ENCODE measurements at regions not wholly inside any gene's neighbourhood (a gene's known extent, or its start where the extent isn't known, plus 50 kb on each side); places are given as distances from the start of the nearest gene placed in this dataset.
"Not testable (repeated sequence)": the region's sequence is repeated elsewhere in the genome, so short reads cannot be mapped to it uniquely, and the experiment has no call there.

DNA sequence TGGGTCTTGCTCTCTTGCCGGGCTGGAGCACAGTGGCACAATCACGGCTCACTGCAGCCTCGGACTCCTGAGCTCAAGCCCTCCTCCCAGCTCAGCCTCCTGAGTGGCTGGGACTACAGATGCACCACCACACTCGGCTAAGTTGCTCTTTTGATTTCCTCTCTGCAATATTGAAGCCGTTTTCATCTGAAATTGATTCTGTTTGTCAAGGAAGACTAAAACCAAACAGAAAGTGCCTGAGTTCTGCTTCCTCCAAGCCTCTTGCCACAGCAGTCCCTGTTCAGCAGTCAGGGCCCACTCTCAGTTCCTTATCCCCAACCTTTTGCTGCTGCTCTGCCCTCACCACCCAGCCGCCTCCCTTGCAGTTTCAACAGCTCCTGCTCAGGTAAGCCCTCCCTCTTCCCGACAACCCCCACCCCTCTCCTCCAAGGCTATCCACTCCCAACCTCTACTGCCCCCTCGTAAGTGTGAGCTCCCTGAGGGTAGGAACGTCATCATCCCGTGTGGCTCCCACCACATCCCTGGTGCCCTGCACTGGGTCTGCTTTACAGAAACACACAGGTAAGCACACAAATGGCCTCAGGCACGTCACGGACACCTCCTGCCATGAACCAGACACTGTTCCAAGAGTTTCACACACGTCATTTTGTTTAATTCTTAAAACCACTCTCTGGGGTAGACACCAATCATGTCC, 70.7 kb upstream of the TAB2 start:
- H3K27ac Mint-ChIP-seq: peak overlapping the region; percentile 36
- H3K9me3 Mint-ChIP-seq (ENCODE audit: low read depth): no peaks in the 10 kb centered on the region
- peaks cover 2% of the 10 kb centered on the region for H3K36me3 Mint-ChIP-seq
- no peak overlapping the region for H3K4me3 Mint-ChIP-seq
- H3K4me1 Mint-ChIP-seq (ENCODE audit: low read depth): peaks cover 43% of the 10 kb centered on the region
- no peaks in the 10 kb centered on the region for H3K27me3 Mint-ChIP-seq

- no peak overlapping the region for H3K4me3 Mint-ChIP-seq
- no peaks in the 10 kb centered on the region for H3K36me3 Mint-ChIP-seq
- H3K4me1 Mint-ChIP-seq (ENCODE audit: low read depth): peaks cover 43% of the 10 kb centered on the region
- H3K27me3 Mint-ChIP-seq: no peaks in the 10 kb centered on the region
- H3K27ac Mint-ChIP-seq: no peak overlapping the region
- no peaks in the 10 kb centered on the region for H3K9me3 Mint-ChIP-seq (ENCODE audit: low read depth)
Observed at GRCh38 chr6:149247385-149247763, 70.1 kb upstream of the TAB2 start.

GRCh38 chr6:149248263-149248662, 69.2 kb upstream of the TAB2 start:
- H3K4me1 Mint-ChIP-seq (ENCODE audit: low read depth): peaks cover 43% of the 10 kb centered on the region
- not testable (repeated sequence) for H3K27ac Mint-ChIP-seq; H3K9me3 Mint-ChIP-seq (ENCODE audit: low read depth); H3K27me3 Mint-ChIP-seq; H3K36me3 Mint-ChIP-seq; H3K4me3 Mint-ChIP-seq

GRCh38 chr6:149248693-149249369, 68.7 kb upstream of the TAB2 start:
- Mint-ChIP-seq H3K36me3 (no peaks in the 10 kb centered on the region), H3K9me3 (ENCODE audit: low read depth) (no peaks in the 10 kb centered on the region), H3K27ac (no peak overlapping the region), H3K4me3 (no peak overlapping the region), H3K4me1 (ENCODE audit: low read depth) (peaks cover 37% of the 10 kb centered on the region), H3K27me3 (no peaks in the 10 kb centered on the region)

- no peaks in the 10 kb centered on the region for H3K36me3 Mint-ChIP-seq
- H3K9me3 Mint-ChIP-seq (ENCODE audit: low read depth): no peaks in the 10 kb centered on the region
- H3K4me3 Mint-ChIP-seq: no peak overlapping the region
- no peak overlapping the region for H3K27ac Mint-ChIP-seq
- H3K4me1 Mint-ChIP-seq (ENCODE audit: low read depth): peaks cover 36% of the 10 kb centered on the region
- no peaks in the 10 kb centered on the region for H3K27me3 Mint-ChIP-seq
Observed at GRCh38 chr6:149249370-149250357, 67.8 kb upstream of the TAB2 start.

DNA sequence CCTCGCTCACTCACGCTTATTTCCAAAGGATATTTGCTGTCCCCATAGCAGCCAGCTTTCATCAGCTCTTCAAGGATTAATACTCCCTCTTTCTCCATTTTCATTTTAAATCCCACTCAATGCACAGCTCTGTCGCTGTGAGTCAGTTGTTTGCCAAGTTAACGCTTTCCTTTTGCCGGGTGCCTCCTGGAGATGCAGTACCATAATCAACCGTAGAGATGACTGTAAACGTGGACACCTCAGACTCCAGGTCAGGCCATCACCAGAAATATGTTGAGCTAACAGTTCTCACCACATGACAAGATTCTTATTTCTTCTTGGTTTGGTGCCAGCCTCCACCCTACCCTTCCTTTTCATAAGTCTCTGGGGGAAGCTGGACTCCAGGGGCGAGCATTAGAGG, 66.6 kb upstream of the TAB2 start:
- Mint-ChIP-seq H3K4me1 (ENCODE audit: low read depth) (peaks cover 36% of the 10 kb centered on the region), H3K27ac (no peak overlapping the region), H3K4me3 (no peak overlapping the region), H3K27me3 (no peaks in the 10 kb centered on the region), H3K9me3 (ENCODE audit: low read depth) (no peaks in the 10 kb centered on the region), H3K36me3 (no peaks in the 10 kb centered on the region)

DNA sequence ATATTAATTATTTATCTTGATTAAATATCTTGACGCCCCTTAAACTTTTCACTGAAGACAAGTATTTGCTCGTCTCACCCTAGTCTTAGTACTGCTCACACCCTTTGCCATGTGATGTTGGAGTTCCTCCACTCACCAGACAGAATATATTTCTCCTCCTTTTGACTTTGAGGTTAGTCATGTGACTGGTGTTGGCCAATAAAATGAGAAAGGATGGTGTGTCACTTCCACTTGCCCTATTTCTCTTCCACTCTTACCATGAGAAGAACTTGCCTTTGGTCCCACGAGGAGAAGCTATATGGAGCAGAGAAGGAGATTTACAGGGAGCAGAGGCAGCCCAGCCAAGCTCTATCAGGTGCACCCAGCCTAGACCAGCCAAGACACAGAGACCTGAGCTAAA, 64.9 kb upstream of the TAB2 start:
- Mint-ChIP-seq H3K4me1 (ENCODE audit: low read depth) (peaks cover 28% of the 10 kb centered on the region), H3K27ac (no peak overlapping the region), H3K27me3 (no peaks in the 10 kb centered on the region), H3K4me3 (no peak overlapping the region), H3K36me3 (no peaks in the 10 kb centered on the region), H3K9me3 (ENCODE audit: low read depth) (no peaks in the 10 kb centered on the region)

- Mint-ChIP-seq H3K27me3 (no peaks in the 10 kb centered on the region), H3K4me3 (no peak overlapping the region), H3K27ac (no peak overlapping the region), H3K36me3 (no peaks in the 10 kb centered on the region), H3K9me3 (ENCODE audit: low read depth) (no peaks in the 10 kb centered on the region), H3K4me1 (ENCODE audit: low read depth) (peaks cover 24% of the 10 kb centered on the region)
Observed at GRCh38 chr6:149254253-149254652, 63.3 kb upstream of the TAB2 start.

GRCh38 chr6:149259753-149260152, 57.8 kb upstream of the TAB2 start:
- no peaks in the 10 kb centered on the region for H3K27me3 Mint-ChIP-seq
- H3K9me3 Mint-ChIP-seq (ENCODE audit: low read depth): no peaks in the 10 kb centered on the region
- no peaks in the 10 kb centered on the region for H3K36me3 Mint-ChIP-seq
- H3K27ac Mint-ChIP-seq: no peak overlapping the region
- H3K4me1 Mint-ChIP-seq (ENCODE audit: low read depth): peaks cover 50% of the 10 kb centered on the region
- H3K4me3 Mint-ChIP-seq: no peak overlapping the region

DNA sequence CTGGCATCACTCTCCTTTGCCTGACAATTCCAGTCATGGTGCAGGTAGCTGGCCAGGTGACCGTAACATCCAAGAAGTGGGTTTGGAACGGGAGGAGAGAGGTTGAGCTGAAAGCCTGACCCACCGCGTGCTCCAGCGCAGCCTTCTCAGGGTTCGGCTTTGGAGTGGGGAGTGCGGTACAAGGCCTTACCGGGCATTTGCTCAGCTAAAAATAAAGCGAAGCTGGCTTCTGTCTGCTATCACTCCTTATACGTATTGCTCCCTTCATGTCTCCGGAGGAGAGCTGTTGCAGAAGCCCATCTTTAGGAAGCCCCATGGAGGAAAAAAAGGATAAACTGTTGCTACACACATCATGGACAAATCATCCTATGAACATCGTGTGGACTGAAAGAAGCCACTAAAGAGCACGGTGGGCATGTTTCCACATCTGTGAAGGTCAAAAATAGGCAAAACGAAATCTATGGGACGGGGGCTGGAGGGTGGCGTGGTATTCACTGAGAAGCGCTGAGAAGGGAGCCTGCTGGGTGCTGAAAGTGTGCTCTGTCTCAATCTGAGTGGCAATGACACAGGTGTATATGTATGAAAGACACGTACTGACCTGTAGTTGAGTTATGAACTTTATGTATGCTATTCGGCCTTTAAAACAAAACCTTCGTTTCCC, 57.2 kb upstream of the TAB2 start:
- H3K27me3 Mint-ChIP-seq: no peaks in the 10 kb centered on the region
- no peaks in the 10 kb centered on the region for H3K36me3 Mint-ChIP-seq
- peak overlapping the region; percentile 17 for H3K27ac Mint-ChIP-seq
- H3K4me1 Mint-ChIP-seq (ENCODE audit: low read depth): peaks cover 54% of the 10 kb centered on the region
- H3K9me3 Mint-ChIP-seq (ENCODE audit: low read depth): no peaks in the 10 kb centered on the region
- H3K4me3 Mint-ChIP-seq: no peak overlapping the region

DNA sequence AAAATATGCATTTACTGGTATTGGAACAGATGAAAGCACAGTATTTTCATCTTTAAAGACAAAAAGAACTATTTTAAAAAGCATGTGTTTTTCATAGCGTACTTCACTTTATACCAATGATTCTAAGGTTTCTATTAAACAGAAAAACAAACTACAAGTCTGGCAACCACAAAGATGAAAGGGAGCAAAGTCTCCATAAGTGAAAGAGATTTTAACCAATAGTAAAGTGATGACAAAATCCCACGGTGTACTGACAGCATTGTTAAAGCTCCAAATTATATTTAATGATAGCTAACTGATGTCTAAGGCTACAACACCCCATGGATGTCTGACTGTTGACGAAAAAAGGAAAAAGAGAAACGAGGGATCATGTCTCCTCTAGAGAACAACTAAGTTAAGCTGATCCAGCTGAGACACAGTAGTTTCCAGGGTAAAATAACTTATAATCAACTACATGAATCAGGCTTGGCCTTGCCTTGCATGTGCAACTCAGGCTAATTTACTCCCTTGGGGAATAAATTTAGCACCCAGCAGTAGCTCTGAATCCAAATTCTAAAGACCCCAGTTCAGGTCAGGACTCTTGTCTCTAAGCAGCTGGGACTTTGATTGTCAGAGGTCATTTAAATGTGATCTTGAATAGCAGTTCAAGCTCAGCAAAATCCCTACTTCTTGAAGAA, 56.0 kb upstream of the TAB2 start:
- Mint-ChIP-seq H3K4me3 (peak overlapping the region; percentile 39), H3K36me3 (no peaks in the 10 kb centered on the region), H3K27ac (peak overlapping the region; percentile 75), H3K27me3 (no peaks in the 10 kb centered on the region), H3K9me3 (ENCODE audit: low read depth) (no peaks in the 10 kb centered on the region), H3K4me1 (ENCODE audit: low read depth) (peaks cover 65% of the 10 kb centered on the region)

DNA sequence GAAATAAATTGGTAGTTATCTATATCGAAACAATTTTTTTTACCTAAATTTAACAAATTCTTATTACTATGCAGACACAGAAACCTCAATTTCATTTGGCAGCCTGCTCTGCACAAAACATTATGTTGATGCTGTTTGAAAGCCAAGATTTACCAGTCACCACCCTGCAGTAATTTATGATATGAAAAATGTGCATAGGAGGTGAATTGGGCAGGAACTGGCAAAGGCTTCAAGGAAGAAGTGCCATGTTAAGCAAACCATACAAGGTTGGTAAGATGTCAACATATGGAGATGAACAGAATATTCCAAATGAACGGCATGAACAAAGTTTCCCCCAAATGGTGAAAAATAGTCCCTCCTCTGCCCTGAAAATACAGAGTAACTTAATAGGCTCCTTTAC, 54.2 kb upstream of the TAB2 start:
- H3K9me3 Mint-ChIP-seq (ENCODE audit: low read depth): no peaks in the 10 kb centered on the region
- no peaks in the 10 kb centered on the region for H3K27me3 Mint-ChIP-seq
- H3K4me1 Mint-ChIP-seq (ENCODE audit: low read depth): peaks cover 65% of the 10 kb centered on the region
- no peak overlapping the region for H3K4me3 Mint-ChIP-seq
- no peak overlapping the region for H3K27ac Mint-ChIP-seq
- no peaks in the 10 kb centered on the region for H3K36me3 Mint-ChIP-seq

- Mint-ChIP-seq H3K4me3 (peak overlapping the region; percentile 66), H3K9me3 (ENCODE audit: low read depth) (no peaks in the 10 kb centered on the region), H3K27ac (peak overlapping the region; percentile 37), H3K27me3 (no peaks in the 10 kb centered on the region), H3K4me1 (ENCODE audit: low read depth) (peaks cover 56% of the 10 kb centered on the region), H3K36me3 (no peaks in the 10 kb centered on the region)
Observed at GRCh38 chr6:149264629-149265028, 52.9 kb upstream of the TAB2 start.

- Mint-ChIP-seq H3K4me3 (no peak overlapping the region), H3K27ac (peak overlapping the region; percentile 62), H3K4me1 (ENCODE audit: low read depth) (peaks cover 55% of the 10 kb centered on the region)
Observed at GRCh38 chr6:149265945-149266344, 51.6 kb upstream of the TAB2 start.

More at GRCh38 chr6:149265945-149266344, 51.6 kb upstream of the TAB2 start:
- Mint-ChIP-seq H3K9me3 (ENCODE audit: low read depth) (peaks cover 3% of the 10 kb centered on the region), H3K27me3 (no peaks in the 10 kb centered on the region), H3K36me3 (no peaks in the 10 kb centered on the region)
